GM12891 (cell line): ENCODE measurements at regions not wholly inside any gene's neighbourhood (a gene's known extent, or its start where the extent isn't known, plus 50 kb on each side); places are given as distances from the start of the nearest gene placed in this dataset.

Experiments used
- POLR2A ChIP-seq: IDR thresholded peaks from 2 replicates; pipeline ENCODE4 v1.6.1; 2011; ENCODE audit warnings: low read depth, low read length, control low read depth
- POLR2AphosphoS5 ChIP-seq: IDR thresholded peaks from 2 replicates; pipeline ENCODE4 v1.6.1; 2011; ENCODE audit warnings: low read depth, low read length, control low read depth
- POU2F2 ChIP-seq: IDR thresholded peaks from 2 replicates; pipeline ENCODE4 v1.6.1; 2011; ENCODE audit warnings: low read depth, mild to moderate bottlenecking, control low read depth, low read length, moderate library complexity
- SPI1 ChIP-seq: IDR thresholded peaks from 2 replicates; pipeline ENCODE4 v1.6.1; 2011; ENCODE audit warnings: low read depth, low read length, control low read depth
- TAF1 ChIP-seq: IDR thresholded peaks from 2 replicates; pipeline ENCODE4 v1.6.1; 2011; ENCODE audit warnings: low read depth, low read length, control low read depth

- TF ChIP-seq POLR2A (no peak), POLR2AphosphoS5 (no peak), TAF1 (no peak), SPI1 (no peak), POU2F2 (no peak)
Observed at GRCh38 chr10:100683545-100684300, 61.7 kb upstream of the PAX2 start.
